Liver (tissue), 3 donors: ENCODE measurements at regions not wholly inside any gene's neighbourhood (a gene's known extent, or its start where the extent isn't known, plus 50 kb on each side); places are given as distances from the start of the nearest gene placed in this dataset.

Source experiments
- ATF3 ChIP-seq: IDR thresholded peaks from 2 replicates; pipeline ENCODE4 v1.6.1; 2016; ENCODE audit warnings: antibody characterized with exemption
- CTCF ChIP-seq: fragments of 150-350 bp; IDR thresholded peaks from 2 replicates; pipeline ENCODE4 v1.5.1; 2017; ENCODE audit warnings: improper control_type of control experiment, low read depth, low read length; ENCODE audit not compliant: missing input control
- EGR1 ChIP-seq, 2 donors: IDR thresholded peaks; 2 replicates each; pipeline ENCODE4 v1.6.1; 2016 to 2018; ENCODE audit warnings: antibody characterized with exemption in 2 of 2, low read depth in 2 of 2
- GABPA ChIP-seq, 2 donors: IDR thresholded peaks in 1 of 2; conservative IDR thresholded peaks in 1 of 2; 2 replicates each; pipeline ENCODE4 v1.6.1; 2016; ENCODE audit warnings: antibody characterized with exemption in 2 of 2, mild to moderate bottlenecking in 1 of 2, moderate library complexity in 1 of 2
- RAD21 ChIP-seq, 2 donors: IDR thresholded peaks; 2 replicates each; pipeline ENCODE4 v1.6.1; 2016; ENCODE audit warnings: antibody characterized with exemption in 2 of 2, mild to moderate bottlenecking in 2 of 2
- donor health status: healthy.
- donor health status: healthy.

- no peak for TF ChIP-seq CTCF
- TF ChIP-seq EGR1 (IDR thresholded peaks at IDR 0.05; ENCODE audit: low read depth in 2 of 2) = no peak
- TF ChIP-seq GABPA (IDR thresholded peaks at IDR 0.05 in 1 of 2, conservative IDR thresholded peaks at IDR 0.05 in 1 of 2) = no peak
- TF ChIP-seq ATF3 = no peak
- no peak for TF ChIP-seq RAD21 (IDR thresholded peaks at IDR 0.05)
Observed at GRCh38 chr6:168155193-168155592, 76.2 kb upstream of the FRMD1 start.
